AG09319 (cell line): ENCODE measurements at regions not wholly inside any gene's neighbourhood (a gene's known extent, or its start where the extent isn't known, plus 50 kb on each side); places are given as distances from the start of the nearest gene placed in this dataset.
"Not testable (repeated sequence)": the region's sequence is repeated elsewhere in the genome, so short reads cannot be mapped to it uniquely, and the experiment has no call there.

Source experiments
- DNase-seq: peaks from one replicate; pipeline ENCODE4 v3.0.0-alpha.2; 2010; ENCODE audit warnings: low read depth; ENCODE audit errors: extremely low read depth
- CTCF ChIP-seq: IDR thresholded peaks from 2 replicates; pipeline ENCODE4 v1.5.1; 2011; ENCODE audit warnings: low read depth, mild to moderate bottlenecking, inconsistent platforms, low read length, moderate library complexity

- TF ChIP-seq CTCF, result no peak
- no peak for DNase-seq
These were observed 102.0 kb downstream of the CARTPT start for GRCh38 chr5:71821029-71821428.

GRCh38 chr5:71822065-71822464 is 103.0 kb downstream of the CARTPT start:
- DNase-seq, result not testable (repeated sequence)

GRCh38 chr5:71825992-71826391 is 106.9 kb downstream of the CARTPT start:
- no peak for DNase-seq
- no peak for TF ChIP-seq CTCF

GRCh38 chr5:71828291-71829040 is 109.4 kb downstream of the CARTPT start:
- TF ChIP-seq CTCF, result no peak

GRCh38 chr5:71829206-71829605 is 110.1 kb downstream of the CARTPT start:
- DNase-seq, result no peak
- no peak for TF ChIP-seq CTCF

More at GRCh38 chr5:71828291-71829040, 109.4 kb downstream of the CARTPT start:
- no peak for DNase-seq

GRCh38 chr5:71830681-71831539 is 111.8 kb downstream of the CARTPT start:
- TF ChIP-seq CTCF, result no peak
- peak; percentile 53 for DNase-seq

- TF ChIP-seq CTCF, result no peak
- no peak for DNase-seq
These were observed 114.0 kb downstream of the CARTPT start for GRCh38 chr5:71832812-71833715.
